ENCODE measurements at regions not wholly inside any gene's neighbourhood (a gene's known extent, or its start where the extent isn't known, plus 50 kb on each side); places are given as distances from the start of the nearest gene placed in this dataset.

DNA sequence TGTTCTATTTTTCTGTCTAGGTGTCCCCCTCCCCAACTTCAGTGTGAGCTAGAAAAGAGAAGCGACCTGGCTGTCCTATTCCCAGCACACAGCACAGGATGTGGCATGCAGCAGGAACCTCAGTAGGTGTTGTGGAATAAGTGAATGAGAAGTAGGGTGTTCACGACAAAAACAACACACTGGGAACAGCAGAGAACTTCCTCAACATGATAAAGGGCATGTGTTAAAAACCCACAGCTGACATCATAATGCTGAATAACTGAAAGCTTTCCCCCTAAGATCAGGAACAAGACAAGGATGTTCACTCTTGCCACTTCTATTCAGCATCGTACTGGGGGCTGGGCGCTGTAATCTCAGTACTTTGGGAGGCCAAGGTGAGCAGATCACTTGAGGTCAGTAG is 155.6 kb upstream of the ZNF618 start:
- TF ChIP-seq CTCF (tag by site-specific recombination; IDR thresholded peaks at IDR 0.05), result no peak
- TF ChIP-seq, protein P1, sequence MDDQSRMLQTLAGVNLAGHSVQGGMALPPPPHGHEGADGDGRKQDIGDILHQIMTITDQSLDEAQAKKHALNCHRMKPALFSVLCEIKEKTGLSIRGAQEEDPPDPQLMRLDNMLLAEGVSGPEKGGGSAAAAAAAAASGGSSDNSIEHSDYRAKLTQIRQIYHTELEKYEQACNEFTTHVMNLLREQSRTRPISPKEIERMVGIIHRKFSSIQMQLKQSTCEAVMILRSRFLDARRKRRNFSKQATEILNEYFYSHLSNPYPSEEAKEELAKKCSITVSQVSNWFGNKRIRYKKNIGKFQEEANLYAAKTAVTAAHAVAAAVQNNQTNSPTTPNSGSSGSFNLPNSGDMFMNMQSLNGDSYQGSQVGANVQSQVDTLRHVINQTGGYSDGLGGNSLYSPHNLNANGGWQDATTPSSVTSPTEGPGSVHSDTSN (CRISPR knock-in tag; IDR thresholded peaks at IDR 0.05), result no peak
